ENCODE measurements at regions not wholly inside any gene's neighbourhood (a gene's known extent, or its start where the extent isn't known, plus 50 kb on each side); places are given as distances from the start of the nearest gene placed in this dataset.

GRCh38 chr11:112778877-112779266 lies 182.3 kb upstream of the NCAM1 start:
- ATAC-seq (no peak), DNase-seq (ENCODE audit: low spot score) (no peak)
- no peak for TF ChIP-seq STAT6 (CRISPR knock-in tag; conservative IDR thresholded peaks at IDR 0.05; ENCODE audit: low read depth)
- TF ChIP-seq ATF3 (CRISPR knock-in tag; conservative IDR thresholded peaks at IDR 0.05) = no peak
- no peak for TF ChIP-seq ERG (CRISPR knock-in tag; IDR thresholded peaks at IDR 0.05)
- no peak for TF ChIP-seq SOX15 (CRISPR knock-in tag; IDR thresholded peaks at IDR 0.05)
- TF ChIP-seq CTCF (IDR thresholded peaks at IDR 0.05) = no peak
- no peak for TF ChIP-seq USF2 (CRISPR knock-in tag; IDR thresholded peaks at IDR 0.05)
- TF ChIP-seq ZNF121 (CRISPR knock-in tag; IDR thresholded peaks at IDR 0.05) = no peak
- H3K4me1 Mint-ChIP-seq = peaks cover 18% of the 10 kb centered on the region
- H3K4me3 Mint-ChIP-seq = no peak overlapping the region
- H3K27me3 Mint-ChIP-seq (ENCODE audit: low read depth) = peaks cover 3% of the 10 kb centered on the region
- ChIA-PET CTCF (no interaction called here), POLR2A (no interaction called here)
- H3K9me3 Mint-ChIP-seq = 0 out of 2 replicates have a peak, but pooled peaks cover 4% of the 10 kb centered on the region
- H3K27ac Mint-ChIP-seq = no peak overlapping the region
- H3K36me3 Mint-ChIP-seq = no peaks in the 10 kb centered on the region

GRCh38 chr11:112780351-112781087 lies 180.7 kb upstream of the NCAM1 start:
- Mint-ChIP-seq H3K9me3 (0 out of 2 replicates have a peak, but pooled peaks cover 4% of the 10 kb centered on the region), H3K27ac (no peak overlapping the region), H3K36me3 (no peaks in the 10 kb centered on the region), H3K4me1 (peaks cover 31% of the 10 kb centered on the region), H3K27me3 (ENCODE audit: low read depth) (peaks cover 7% of the 10 kb centered on the region), H3K4me3 (no peak overlapping the region)
- ChIA-PET CTCF (interaction anchor here (0.8 to 1.4 kb wide), 3 partner anchors 17 to 193 kb away, joined by 3 to 5 read pairs (median 3); no protein-coding TSS in a partner anchor), POLR2A (no interaction called here)
- ATAC-seq = no peak
- no peak for DNase-seq (ENCODE audit: low spot score)
- TF ChIP-seq FOXP4 (CRISPR knock-in tag; IDR thresholded peaks at IDR 0.05) (no peak), E2F1 (CRISPR knock-in tag; IDR thresholded peaks at IDR 0.05) (no peak), ZSCAN18 (CRISPR knock-in tag; IDR thresholded peaks at IDR 0.05) (no peak), E2F5 (CRISPR knock-in tag; IDR thresholded peaks at IDR 0.05) (no peak), MXD4 (CRISPR knock-in tag; IDR thresholded peaks at IDR 0.05; ENCODE audit: borderline replicate concordance) (no peak), RELA (CRISPR knock-in tag; IDR thresholded peaks at IDR 0.05; ENCODE audit: borderline replicate concordance) (no peak), JAZF1 (CRISPR knock-in tag; IDR thresholded peaks at IDR 0.05) (no peak), CBFB (CRISPR knock-in tag; IDR thresholded peaks at IDR 0.05; ENCODE audit: low read depth) (no peak), AR (CRISPR knock-in tag; IDR thresholded peaks at IDR 0.05) (no peak)

Data from WTC11 (cell line).